IMR-90 (cell line): ENCODE measurements at regions not wholly inside any gene's neighbourhood (a gene's known extent, or its start where the extent isn't known, plus 50 kb on each side); places are given as distances from the start of the nearest gene placed in this dataset.

ENCODE experiments used
- ATAC-seq: fragments of 200-7000 bp; cut with Tn5 transposase; 2 replicates; pipeline ENCODE4 v1.9.1; 2020; ENCODE audit warnings: low read depth, mild to moderate bottlenecking, moderate library complexity
- BruUV-seq: library from RNA; stranded (reverse); fragments of 400-500 nt; replicated peaks from 2 replicates; lab custom pipeline; 2021; lab: Mats Ljungman, UMichigan
- CTCF ChIA-PET: fragments of 300-600 bp; formaldehyde crosslinking; extraction: SDS; loops from one replicate; lab custom pipeline; 2021; ENCODE audit warnings: antibody characterized with exemption; lab: Yijun Ruan, JAX
- POLR2A ChIA-PET: fragments of 300-600 bp; sonication (Branson Sonifier 250); formaldehyde crosslinking; loops from one replicate; lab custom pipeline; 2022; ENCODE audit warnings: antibody characterized with exemption; ENCODE audit not compliant: unreplicated experiment; lab: Charles Lee
- DNase-seq: peaks from one replicate; pipeline ENCODE4 v3.0.0; 2013
- H2AFZ ChIP-seq: replicated peaks from 2 replicates; pipeline ENCODE3; 2013; ENCODE audit warnings: low read length, mild to moderate bottlenecking; ENCODE audit not compliant: poor library complexity
- H2AK5ac ChIP-seq: 2 replicates; pipeline ENCODE4 v1.6.1; 2013; ENCODE audit warnings: low read depth, low read length, inconsistent platforms
- H2AK9ac ChIP-seq: replicated peaks from 2 replicates; pipeline ENCODE3; 2013; ENCODE audit warnings: mild to moderate bottlenecking, low read depth, low read length, moderate library complexity; ENCODE audit not compliant: poor library complexity
- H2BK120ac ChIP-seq: 2 replicates; pipeline ENCODE4 v1.6.1; 2013; ENCODE audit warnings: low read depth, low read length, inconsistent platforms
- H2BK15ac ChIP-seq: 3 replicates; pipeline ENCODE4 v1.6.1; 2013; ENCODE audit warnings: low read depth, low read length, inconsistent platforms
- H2BK20ac ChIP-seq: 2 replicates; pipeline ENCODE4 v1.6.1; 2013; ENCODE audit warnings: low read depth, mild to moderate bottlenecking, inconsistent platforms, low read length, moderate library complexity
- H2BK5ac ChIP-seq: 2 replicates; pipeline ENCODE4 v1.6.1; 2013; ENCODE audit warnings: mild to moderate bottlenecking, low read depth, low read length, inconsistent platforms; ENCODE audit not compliant: poor library complexity, severe bottlenecking
- H3K14ac ChIP-seq: replicated peaks from 2 replicates; pipeline ENCODE4 v1.6.1; 2013; ENCODE audit warnings: low read depth, low read length, inconsistent platforms
- H3K18ac ChIP-seq: 2 replicates; pipeline ENCODE4 v1.6.1; 2013; ENCODE audit warnings: low read depth, low read length, control low read depth
- H3K23ac ChIP-seq: 2 replicates; pipeline ENCODE4 v1.6.1; 2013; ENCODE audit warnings: low read depth, low read length, inconsistent platforms
- H3K27ac ChIP-seq: 2 replicates; pipeline ENCODE4 v1.5.1; 2013; ENCODE audit warnings: mild to moderate bottlenecking, control low read depth, low read length; ENCODE audit not compliant: insufficient read depth
- H3K27me3 ChIP-seq: 2 replicates; pipeline ENCODE4 v1.6.1; 2013; ENCODE audit warnings: low read length; ENCODE audit not compliant: control insufficient read depth, insufficient read depth
- H3K36me3 ChIP-seq: 2 replicates; pipeline ENCODE4 v1.6.1; 2013; ENCODE audit warnings: low read length, mixed read lengths; ENCODE audit not compliant: control insufficient read depth, insufficient read depth
- H3K4ac ChIP-seq: 2 replicates; pipeline ENCODE4 v1.6.1; 2013; ENCODE audit warnings: low read depth, low read length, inconsistent platforms
- H3K4me1 ChIP-seq: 2 replicates; pipeline ENCODE4 v1.6.1; 2013; ENCODE audit warnings: low read length, mixed read lengths; ENCODE audit not compliant: control insufficient read depth, insufficient read depth
- H3K4me2 ChIP-seq: 2 replicates; pipeline ENCODE4 v1.6.1; 2013; ENCODE audit warnings: low read depth, mild to moderate bottlenecking, control low read depth, low read length, moderate library complexity
- H3K4me3 ChIP-seq: 2 replicates; pipeline ENCODE4 v1.5.1; 2013; ENCODE audit warnings: low read depth, mild to moderate bottlenecking, control low read depth, low read length, moderate library complexity; ENCODE audit not compliant: insufficient read depth
- H3K56ac ChIP-seq: 2 replicates; pipeline ENCODE4 v1.6.1; 2013; ENCODE audit warnings: low read length, inconsistent platforms; ENCODE audit not compliant: insufficient read depth; ENCODE audit errors: extremely low read depth
- H3K79me1 ChIP-seq, 2 experiments: 2 replicates each; pipeline ENCODE4 v1.6.1; 2013; ENCODE audit warnings: low read length in 2 of 2, inconsistent platforms in 1 of 2, low read depth in 1 of 2
- H3K9ac ChIP-seq: 2 replicates; pipeline ENCODE4 v1.6.1; 2013; ENCODE audit warnings: low read depth, low read length, control low read depth
- H3K9me1 ChIP-seq: 2 replicates; pipeline ENCODE4 v1.6.1; 2013; ENCODE audit warnings: low read length, inconsistent platforms; ENCODE audit not compliant: insufficient read depth
- H3K9me3 ChIP-seq: 2 replicates; pipeline ENCODE4 v1.6.1; 2013; ENCODE audit warnings: low read length; ENCODE audit not compliant: control insufficient read depth, insufficient read depth
- H4K20me1 ChIP-seq: 2 replicates; pipeline ENCODE4 v1.6.1; 2013; ENCODE audit warnings: low read length, inconsistent platforms; ENCODE audit not compliant: insufficient read depth
- H4K5ac ChIP-seq: 2 replicates; pipeline ENCODE4 v1.6.1; 2013; ENCODE audit warnings: mild to moderate bottlenecking, low read depth, low read length, control low read depth
- H4K8ac ChIP-seq, 2 experiments: 2 replicates each; pipeline ENCODE4 v1.6.1; 2013; ENCODE audit warnings: low read depth in 2 of 2, low read length in 2 of 2, control low read depth in 1 of 2, inconsistent platforms in 1 of 2
- H4K91ac ChIP-seq: 2 replicates; pipeline ENCODE4 v1.6.1; 2013; ENCODE audit warnings: low read depth, low read length, inconsistent platforms; ENCODE audit not compliant: insufficient read depth
- CTCF ChIP-seq: conservative IDR thresholded peaks from 2 replicates; pipeline ENCODE4 v1.5.1; 2012; ENCODE audit warnings: mild to moderate bottlenecking, low read depth, low read length, improper control_type of control experiment
- RAD21 ChIP-seq: IDR thresholded peaks from 2 replicates; pipeline ENCODE4 v1.6.1; 2012; ENCODE audit warnings: low read length, improper control_type of control experiment
- SMC3 ChIP-seq: fragments of 150-350 bp; IDR thresholded peaks from 2 replicates; pipeline ENCODE4 v1.6.1; 2016; ENCODE audit warnings: low read depth, mild to moderate bottlenecking, antibody characterized with exemption, low read length, moderate library complexity
- WGBS, 2 experiments: methylation state at CpG; one replicate each; pipeline versions ENCODE4 v1.1.5 to v1.1.7; 2013; ENCODE audit warnings: missing lambda C conversion rate in 2 of 2; ENCODE audit not compliant: insufficient read length in 1 of 2; ENCODE audit errors: extremely low coverage in 2 of 2; 5-methylcytosine and 5-hydroxymethylcytosine counted together
- dilution Hi-C: fragments of 300-500 bp; cut with HindIII; formaldehyde crosslinking; loops from one replicate; pipeline ENCODE4 v1.14.3; 2018; ENCODE audit warnings: low sequenced_read_pairs; ENCODE audit not compliant: unreplicated experiment
- in situ Hi-C: fragments of 300-500 bp; cut with MboI; formaldehyde crosslinking; loops from 3 replicates; pipeline ENCODE4 v1.14.3; 2019; ENCODE audit warnings: low sequenced_read_pairs, inconsistent platforms, mixed read lengths
- intact Hi-C: fragments of 100-400 bp; cut with micrococcal nuclease; formaldehyde crosslinking; loops from 2 replicates; pipeline ENCODE4 v1.10.0; 2022

GRCh38 chr20:12371990-12372389 lies 454.3 kb downstream of the BTBD3 start:
- intact Hi-C loops, result no loop called here
- dilution Hi-C loops, result no loop called here
- in situ Hi-C loops, result no loop called here

More at GRCh38 chr20:12371990-12372389, 454.3 kb downstream of the BTBD3 start:
- Histone ChIP-seq H3K36me3 (no peaks in the 10 kb centered on the region), H3K9me1 (no peaks in the 10 kb centered on the region), H4K20me1 (no peaks in the 10 kb centered on the region), H2BK120ac (no peak overlapping the region), H2BK15ac (no peak overlapping the region), H3K9ac (no peak overlapping the region), H2BK5ac (no peak overlapping the region), H3K4me3 (no peak overlapping the region), H4K8ac (no peak overlapping the region), H3K4me1 (no peaks in the 10 kb centered on the region), H3K79me1 (no peaks in the 10 kb centered on the region), H3K27ac (no peak overlapping the region), H3K4me2 (no peak overlapping the region), H4K91ac (no peak overlapping the region), H3K27me3 (no peaks in the 10 kb centered on the region), H3K4ac (no peak overlapping the region), H2AK9ac (no peak overlapping the region), H3K56ac (no peak overlapping the region), H3K23ac (no peak overlapping the region), H3K14ac (no peak overlapping the region), H2BK20ac (no peak overlapping the region), H4K5ac (no peak overlapping the region), H3K18ac (no peak overlapping the region), H2AFZ (no peak overlapping the region), H3K9me3 (peaks cover 3% of the 10 kb centered on the region), H2AK5ac (no peak overlapping the region)
- DNase-seq (no peak), ATAC-seq (no peak)
- CTCF ChIA-PET, result no interaction called here
- BruUV-seq, result no TSS peak
- POLR2A ChIA-PET, result no interaction called here
- no peak for TF ChIP-seq RAD21
- no peak for TF ChIP-seq SMC3
- no peak for TF ChIP-seq CTCF
- WGBS, 2 experiments, result no CpG with 5 or more reads among the region's 1 CpG
